NCI-H128 (cell line): ENCODE measurements at regions not wholly inside any gene's neighbourhood (a gene's known extent, or its start where the extent isn't known, plus 50 kb on each side); places are given as distances from the start of the nearest gene placed in this dataset.
"Not testable (repeated sequence)": the region's sequence is repeated elsewhere in the genome, so short reads cannot be mapped to it uniquely, and the experiment has no call there.

Experiments used
- DNase-seq: peaks from one replicate; lab custom pipeline; 2025; ENCODE audit not compliant: unreplicated experiment; lab: John Stamatoyannopoulos, UW

- no peak for DNase-seq
Measured at GRCh38 chr14:40757376-40757950, 849.2 kb upstream of the LRFN5 start.

- DNase-seq: no peak
Measured at GRCh38 chr14:40733206-40733605, 873.5 kb upstream of the LRFN5 start.

GRCh38 chr14:40727107-40727506, 879.6 kb upstream of the LRFN5 start:
- DNase-seq: no peak

- DNase-seq: no peak
Measured at GRCh38 chr14:40713387-40713786, 893.3 kb upstream of the LRFN5 start.

- DNase-seq: no peak
Measured at GRCh38 chr14:40697231-40697630, 909.4 kb upstream of the LRFN5 start.

- DNase-seq: no peak
Measured at GRCh38 chr14:40694023-40694422, 912.7 kb upstream of the LRFN5 start.

- no peak for DNase-seq
Measured at GRCh38 chr14:40691066-40691465, 915.6 kb upstream of the LRFN5 start.

- DNase-seq: no peak
Measured at GRCh38 chr14:40685764-40686163, 920.9 kb upstream of the LRFN5 start.

GRCh38 chr14:40684328-40684727, 922.3 kb upstream of the LRFN5 start:
- DNase-seq: no peak

GRCh38 chr14:40682131-40682913, 924.4 kb upstream of the LRFN5 start:
- DNase-seq: no peak

GRCh38 chr14:40679256-40679655, 927.4 kb upstream of the LRFN5 start:
- no peak for DNase-seq

- not testable (repeated sequence) for DNase-seq
Measured at GRCh38 chr14:40677206-40677605, 929.5 kb upstream of the LRFN5 start.

- DNase-seq: no peak
Measured at GRCh38 chr14:40674502-40674901, 932.2 kb upstream of the LRFN5 start.

- DNase-seq: no peak
Measured at GRCh38 chr14:40656311-40656710, 950.4 kb upstream of the LRFN5 start.

- DNase-seq: no peak
Measured at GRCh38 chr14:40652089-40652691, 954.5 kb upstream of the LRFN5 start.

- no peak for DNase-seq
Measured at GRCh38 chr14:40630471-40630870, 976.2 kb upstream of the LRFN5 start.

- DNase-seq: not testable (repeated sequence)
Measured at GRCh38 chr14:40629551-40630137, 977.0 kb upstream of the LRFN5 start.

- no peak for DNase-seq
Measured at GRCh38 chr14:40629144-40629543, 977.5 kb upstream of the LRFN5 start.

GRCh38 chr14:40623643-40624042, 983.0 kb upstream of the LRFN5 start:
- no peak for DNase-seq

GRCh38 chr14:40618225-40618898, 988.3 kb upstream of the LRFN5 start:
- no peak for DNase-seq

GRCh38 chr14:40616579-40616978, 990.1 kb upstream of the LRFN5 start:
- no peak for DNase-seq
